ENCODE measurements at regions not wholly inside any gene's neighbourhood (a gene's known extent, or its start where the extent isn't known, plus 50 kb on each side); places are given as distances from the start of the nearest gene placed in this dataset.
"Not testable (repeated sequence)": the region's sequence is repeated elsewhere in the genome, so short reads cannot be mapped to it uniquely, and the experiment has no call there.

DNA sequence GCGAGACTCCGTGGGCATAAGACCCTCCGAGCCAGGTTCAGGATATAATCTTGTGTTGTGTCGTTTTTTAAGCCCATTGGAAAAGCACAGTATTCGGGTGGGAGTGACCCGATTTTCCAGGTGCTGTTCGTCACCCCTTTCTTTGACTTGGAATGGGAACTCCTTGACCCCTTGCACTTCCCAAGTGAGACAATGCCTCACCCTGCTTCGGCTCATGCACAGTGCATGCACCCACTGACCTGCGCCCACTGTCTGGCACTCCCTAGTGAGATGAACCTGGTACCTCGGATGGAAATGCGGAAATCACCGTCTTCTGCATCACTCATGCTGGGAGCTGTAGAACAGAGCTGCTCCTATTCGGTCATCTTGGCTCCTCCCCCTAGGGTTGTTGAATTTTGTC lies 307.7 kb upstream of the DEFB115 start:
- Histone ChIP-seq H3K79me2 (ENCODE audit: control insufficient read depth, insufficient read depth, low read length) (no peaks in the 10 kb centered on the region), H3K4me2 (ENCODE audit: control insufficient read depth, extremely low read depth, insufficient read depth, low read depth, low read length) (no peak overlapping the region), H3K9me1 (ENCODE audit: control insufficient read depth, extremely low read depth, insufficient read depth, low read length) (no peaks in the 10 kb centered on the region), H3K9me3 (ENCODE audit: control insufficient read depth, low read depth, low read length) (no peaks in the 10 kb centered on the region), H3K27ac (ENCODE audit: control insufficient read depth, insufficient read depth, low read length) (no peak overlapping the region), H3K4me1 (ENCODE audit: control insufficient read depth, extremely low read depth, insufficient read depth, low read length) (no peaks in the 10 kb centered on the region), H4K20me1 (ENCODE audit: control insufficient read depth, extremely low read depth, insufficient read depth, low read length) (no peaks in the 10 kb centered on the region), H2AFZ (ENCODE audit: control insufficient read depth, low read length) (no peak overlapping the region), H3K9ac (ENCODE audit: control insufficient read depth, extremely low read depth, insufficient read depth, low read length) (no peak overlapping the region), H3K4me3 (ENCODE audit: control insufficient read depth in 2 of 3, extremely low read depth in 1 of 3, insufficient read depth in 2 of 3, low read depth in 1 of 3, low read length in 3 of 3) (no peak overlapping the region), H3K36me3 (ENCODE audit: control insufficient read depth in 2 of 2, extremely low read depth in 1 of 2, insufficient read depth in 2 of 2, low read length in 2 of 2) (no peaks in the 10 kb centered on the region), H3K27me3 (ENCODE audit: control insufficient read depth, extremely low read depth, insufficient read depth, low read length) (no peaks in the 10 kb centered on the region)
- FAIRE-seq = no peak
- no peak for TF ChIP-seq EZH2 (IDR thresholded peaks at IDR 0.05; ENCODE audit: low read length)
- TF ChIP-seq, protein P1, sequence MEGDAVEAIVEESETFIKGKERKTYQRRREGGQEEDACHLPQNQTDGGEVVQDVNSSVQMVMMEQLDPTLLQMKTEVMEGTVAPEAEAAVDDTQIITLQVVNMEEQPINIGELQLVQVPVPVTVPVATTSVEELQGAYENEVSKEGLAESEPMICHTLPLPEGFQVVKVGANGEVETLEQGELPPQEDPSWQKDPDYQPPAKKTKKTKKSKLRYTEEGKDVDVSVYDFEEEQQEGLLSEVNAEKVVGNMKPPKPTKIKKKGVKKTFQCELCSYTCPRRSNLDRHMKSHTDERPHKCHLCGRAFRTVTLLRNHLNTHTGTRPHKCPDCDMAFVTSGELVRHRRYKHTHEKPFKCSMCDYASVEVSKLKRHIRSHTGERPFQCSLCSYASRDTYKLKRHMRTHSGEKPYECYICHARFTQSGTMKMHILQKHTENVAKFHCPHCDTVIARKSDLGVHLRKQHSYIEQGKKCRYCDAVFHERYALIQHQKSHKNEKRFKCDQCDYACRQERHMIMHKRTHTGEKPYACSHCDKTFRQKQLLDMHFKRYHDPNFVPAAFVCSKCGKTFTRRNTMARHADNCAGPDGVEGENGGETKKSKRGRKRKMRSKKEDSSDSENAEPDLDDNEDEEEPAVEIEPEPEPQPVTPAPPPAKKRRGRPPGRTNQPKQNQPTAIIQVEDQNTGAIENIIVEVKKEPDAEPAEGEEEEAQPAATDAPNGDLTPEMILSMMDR (optimal IDR thresholded peaks at IDR 0.05 in 1 of 3, IDR thresholded peaks at IDR 0.05 in 1 of 3, conservative IDR thresholded peaks at IDR 0.05 in 1 of 3; ENCODE audit: extremely low read depth in 1 of 3, insufficient read depth in 2 of 3, low read length in 3 of 3) = no peak
- DNase-seq (ENCODE audit: low read depth, low spot score) = no peak
- dilution Hi-C loops (cut with MboI; ENCODE audit: extremely low pct_ligation_motif_present, low sequenced_read_pairs) = no loop called here

DNA sequence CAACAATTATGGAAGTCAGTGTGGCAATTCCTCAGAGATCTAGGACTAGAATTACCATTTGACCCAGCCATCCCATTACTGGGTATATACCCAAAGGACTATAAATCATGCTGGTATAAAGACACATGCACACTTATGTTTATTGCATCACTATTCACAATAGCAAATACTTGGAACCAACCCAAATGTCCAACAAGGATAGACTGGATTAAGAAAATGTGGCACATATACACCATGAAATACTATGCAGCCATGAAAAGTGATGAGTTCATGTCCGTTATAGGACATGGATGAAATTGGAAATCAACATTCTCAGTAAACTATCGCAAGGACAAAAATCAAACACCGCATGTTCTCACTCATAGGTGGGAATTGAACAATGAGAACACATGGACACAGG lies 306.4 kb upstream of the DEFB115 start:
- H3K79me2 ChIP-seq (ENCODE audit: control insufficient read depth, insufficient read depth, low read length); FAIRE-seq; H3K4me2 ChIP-seq (ENCODE audit: control insufficient read depth, extremely low read depth, insufficient read depth, low read depth, low read length); dilution Hi-C loops (cut with MboI; ENCODE audit: extremely low pct_ligation_motif_present, low sequenced_read_pairs); H3K27ac ChIP-seq (ENCODE audit: control insufficient read depth, insufficient read depth, low read length); H2AFZ ChIP-seq (ENCODE audit: control insufficient read depth, low read length); H3K9me1 ChIP-seq (ENCODE audit: control insufficient read depth, extremely low read depth, insufficient read depth, low read length); H3K4me3 ChIP-seq (ENCODE audit: control insufficient read depth in 2 of 3, extremely low read depth in 1 of 3, insufficient read depth in 2 of 3, low read depth in 1 of 3, low read length in 3 of 3); H3K4me1 ChIP-seq (ENCODE audit: control insufficient read depth, extremely low read depth, insufficient read depth, low read length); H3K9me3 ChIP-seq (ENCODE audit: control insufficient read depth, low read depth, low read length); H3K27me3 ChIP-seq (ENCODE audit: control insufficient read depth, extremely low read depth, insufficient read depth, low read length); DNase-seq (ENCODE audit: low read depth, low spot score); H4K20me1 ChIP-seq (ENCODE audit: control insufficient read depth, extremely low read depth, insufficient read depth, low read length); H3K9ac ChIP-seq (ENCODE audit: control insufficient read depth, extremely low read depth, insufficient read depth, low read length); H3K36me3 ChIP-seq (ENCODE audit: control insufficient read depth in 2 of 2, extremely low read depth in 1 of 2, insufficient read depth in 2 of 2, low read length in 2 of 2): not testable (repeated sequence)

DNA sequence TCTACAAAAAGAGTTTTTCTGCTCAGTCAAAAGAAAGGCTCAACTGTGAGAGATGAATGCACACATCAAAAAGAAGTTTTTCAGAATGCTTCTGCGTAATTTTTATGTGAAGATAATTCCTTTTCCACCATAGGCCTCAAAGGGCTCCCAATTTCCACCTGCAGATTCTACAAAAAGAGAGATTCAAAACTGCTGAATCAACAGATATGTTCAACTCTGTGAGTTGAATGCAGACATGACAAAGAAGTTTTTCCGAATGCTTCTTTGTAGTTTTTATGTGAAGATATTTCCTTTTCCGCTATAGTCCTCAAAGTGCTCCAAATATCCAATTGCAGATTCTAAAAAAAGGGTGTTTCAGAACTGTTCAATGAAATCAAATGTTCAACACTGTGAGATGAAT lies 300.8 kb upstream of the DEFB115 start:
- not testable (repeated sequence) for DNase-seq (ENCODE audit: low read depth, low spot score); H3K27ac ChIP-seq (ENCODE audit: control insufficient read depth, insufficient read depth, low read length)

DNA sequence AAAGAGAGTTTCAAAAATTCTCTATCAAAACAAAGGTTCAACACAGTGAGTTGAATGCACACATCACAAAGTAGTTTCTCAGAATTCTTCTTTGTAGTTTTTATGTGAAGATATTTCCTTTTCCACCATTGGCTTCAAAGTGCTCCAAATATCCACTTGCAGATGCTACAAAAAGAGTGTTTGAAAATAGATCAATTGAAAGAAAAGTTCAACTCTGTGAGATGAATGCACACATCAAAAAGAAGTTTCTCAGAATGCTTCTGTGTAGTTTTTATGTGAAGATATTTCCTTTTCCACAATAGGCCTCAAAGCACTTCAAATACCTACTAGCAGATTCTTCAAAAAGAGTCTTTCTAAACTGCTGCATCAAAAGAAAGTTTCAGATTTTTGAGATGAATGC lies 298.3 kb upstream of the DEFB115 start:
- H3K9ac ChIP-seq (ENCODE audit: control insufficient read depth, extremely low read depth, insufficient read depth, low read length); H3K4me3 ChIP-seq (ENCODE audit: control insufficient read depth in 2 of 3, extremely low read depth in 1 of 3, insufficient read depth in 2 of 3, low read depth in 1 of 3, low read length in 3 of 3); FAIRE-seq; DNase-seq (ENCODE audit: low read depth, low spot score); H3K79me2 ChIP-seq (ENCODE audit: control insufficient read depth, insufficient read depth, low read length); H3K4me1 ChIP-seq (ENCODE audit: control insufficient read depth, extremely low read depth, insufficient read depth, low read length); H3K36me3 ChIP-seq (ENCODE audit: control insufficient read depth in 2 of 2, extremely low read depth in 1 of 2, insufficient read depth in 2 of 2, low read length in 2 of 2); H3K9me3 ChIP-seq (ENCODE audit: control insufficient read depth, low read depth, low read length); H3K9me1 ChIP-seq (ENCODE audit: control insufficient read depth, extremely low read depth, insufficient read depth, low read length); H3K27me3 ChIP-seq (ENCODE audit: control insufficient read depth, extremely low read depth, insufficient read depth, low read length); H3K4me2 ChIP-seq (ENCODE audit: control insufficient read depth, extremely low read depth, insufficient read depth, low read depth, low read length); H2AFZ ChIP-seq (ENCODE audit: control insufficient read depth, low read length); dilution Hi-C loops (cut with MboI; ENCODE audit: extremely low pct_ligation_motif_present, low sequenced_read_pairs); H3K27ac ChIP-seq (ENCODE audit: control insufficient read depth, insufficient read depth, low read length); H4K20me1 ChIP-seq (ENCODE audit: control insufficient read depth, extremely low read depth, insufficient read depth, low read length): not testable (repeated sequence)

More for the DNA sequence above, 300.8 kb upstream of the DEFB115 start:
- H3K4me2 ChIP-seq (ENCODE audit: control insufficient read depth, extremely low read depth, insufficient read depth, low read depth, low read length); H4K20me1 ChIP-seq (ENCODE audit: control insufficient read depth, extremely low read depth, insufficient read depth, low read length); H3K9me1 ChIP-seq (ENCODE audit: control insufficient read depth, extremely low read depth, insufficient read depth, low read length); H3K27me3 ChIP-seq (ENCODE audit: control insufficient read depth, extremely low read depth, insufficient read depth, low read length); dilution Hi-C loops (cut with MboI; ENCODE audit: extremely low pct_ligation_motif_present, low sequenced_read_pairs); FAIRE-seq; H3K4me1 ChIP-seq (ENCODE audit: control insufficient read depth, extremely low read depth, insufficient read depth, low read length); H3K9ac ChIP-seq (ENCODE audit: control insufficient read depth, extremely low read depth, insufficient read depth, low read length); H3K79me2 ChIP-seq (ENCODE audit: control insufficient read depth, insufficient read depth, low read length); H2AFZ ChIP-seq (ENCODE audit: control insufficient read depth, low read length); H3K36me3 ChIP-seq (ENCODE audit: control insufficient read depth in 2 of 2, extremely low read depth in 1 of 2, insufficient read depth in 2 of 2, low read length in 2 of 2); H3K4me3 ChIP-seq (ENCODE audit: control insufficient read depth in 2 of 3, extremely low read depth in 1 of 3, insufficient read depth in 2 of 3, low read depth in 1 of 3, low read length in 3 of 3); H3K9me3 ChIP-seq (ENCODE audit: control insufficient read depth, low read depth, low read length): not testable (repeated sequence)

Measured in keratinocyte (primary cell).